ENCODE measurements at regions not wholly inside any gene's neighbourhood (a gene's known extent, or its start where the extent isn't known, plus 50 kb on each side); places are given as distances from the start of the nearest gene placed in this dataset.

DNA sequence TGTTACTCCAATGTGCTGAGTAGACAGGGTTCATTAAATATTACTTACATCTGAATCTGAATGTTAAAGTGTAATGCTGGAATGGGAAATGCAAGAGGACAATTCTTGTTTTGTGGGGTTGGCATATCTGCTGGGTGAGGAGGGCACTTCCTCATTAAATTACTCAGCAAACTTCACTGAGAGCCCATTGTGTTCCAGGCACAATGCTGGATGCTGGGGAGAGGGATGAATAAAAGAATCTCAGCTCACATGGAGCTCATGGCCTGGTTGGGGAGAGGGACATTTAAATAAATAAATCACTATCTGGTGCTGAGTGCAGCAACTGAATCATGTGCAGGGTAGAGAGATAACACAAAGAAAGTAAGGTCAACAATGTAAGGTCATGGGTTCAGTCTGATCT is 199.2 kb upstream of the CFAP20DC start:
- FAIRE-seq = no peak
- Histone ChIP-seq H3K9me3 (ENCODE audit: control insufficient read depth in 2 of 2, insufficient read depth in 1 of 2, low read depth in 1 of 2, low read length in 1 of 2) (no peaks in the 10 kb centered on the region), H3K27me3 (ENCODE audit: control insufficient read depth in 3 of 3, insufficient read depth in 3 of 3, low read length in 3 of 3) (no peaks in the 10 kb centered on the region), H3K4me3 (ENCODE audit: low read depth in 1 of 3, low read length in 3 of 3) (no peak overlapping the region), H3K4me1 (ENCODE audit: control insufficient read depth in 3 of 3, insufficient read depth in 2 of 3, low read depth in 1 of 3, low read length in 2 of 3) (no peaks in the 10 kb centered on the region), H3K27ac (ENCODE audit: low read depth in 1 of 3, low read length in 2 of 3) (no peak overlapping the region), H3K36me3 (ENCODE audit: control insufficient read depth in 3 of 3, insufficient read depth in 2 of 3, low read depth in 1 of 3, low read length in 3 of 3) (no peaks in the 10 kb centered on the region)
- no peak for DNase-seq

DNA sequence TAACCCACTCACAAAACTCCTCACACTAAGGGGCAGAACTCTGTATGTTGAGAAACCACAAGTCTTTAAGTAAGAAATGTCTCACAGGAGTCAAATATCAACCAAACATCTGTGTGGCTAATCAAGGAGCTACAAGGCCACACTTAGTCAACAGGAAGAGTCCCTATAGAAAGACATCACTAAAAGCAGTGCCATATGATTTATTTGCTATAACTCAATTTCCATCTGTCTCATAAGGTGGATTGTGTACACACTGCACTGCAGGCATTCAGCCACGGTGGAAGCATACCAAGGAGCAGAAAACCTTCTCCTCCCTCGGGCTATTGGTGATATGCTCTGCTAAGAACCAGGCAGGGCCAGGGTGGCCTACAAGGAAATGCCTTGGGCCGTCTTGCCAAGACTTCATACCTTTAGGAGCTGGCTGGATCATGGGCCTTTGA is 197.6 kb upstream of the CFAP20DC start:
- 69 to 76% (median 73%) methylated on average over 3 of the region's 3 CpGs for WGBS, 3 donors
- no peaks in the 10 kb centered on the region for H3K9me3 ChIP-seq (ENCODE audit: control insufficient read depth in 2 of 2, insufficient read depth in 1 of 2, low read depth in 1 of 2, low read length in 1 of 2)
- no peak overlapping the region for H3K4me3 ChIP-seq (ENCODE audit: low read depth in 1 of 3, low read length in 3 of 3)
- no peaks in the 10 kb centered on the region for H3K27me3 ChIP-seq (ENCODE audit: control insufficient read depth in 3 of 3, insufficient read depth in 3 of 3, low read length in 3 of 3)
- DNase-seq (no peak), FAIRE-seq (no peak)
- no peaks in the 10 kb centered on the region for H3K36me3 ChIP-seq (ENCODE audit: control insufficient read depth in 3 of 3, insufficient read depth in 2 of 3, low read depth in 1 of 3, low read length in 3 of 3)
- H3K4me1 ChIP-seq (ENCODE audit: control insufficient read depth in 3 of 3, insufficient read depth in 2 of 3, low read depth in 1 of 3, low read length in 2 of 3) = no peaks in the 10 kb centered on the region
- no peak overlapping the region for H3K27ac ChIP-seq (ENCODE audit: low read depth in 1 of 3, low read length in 2 of 3)

DNA sequence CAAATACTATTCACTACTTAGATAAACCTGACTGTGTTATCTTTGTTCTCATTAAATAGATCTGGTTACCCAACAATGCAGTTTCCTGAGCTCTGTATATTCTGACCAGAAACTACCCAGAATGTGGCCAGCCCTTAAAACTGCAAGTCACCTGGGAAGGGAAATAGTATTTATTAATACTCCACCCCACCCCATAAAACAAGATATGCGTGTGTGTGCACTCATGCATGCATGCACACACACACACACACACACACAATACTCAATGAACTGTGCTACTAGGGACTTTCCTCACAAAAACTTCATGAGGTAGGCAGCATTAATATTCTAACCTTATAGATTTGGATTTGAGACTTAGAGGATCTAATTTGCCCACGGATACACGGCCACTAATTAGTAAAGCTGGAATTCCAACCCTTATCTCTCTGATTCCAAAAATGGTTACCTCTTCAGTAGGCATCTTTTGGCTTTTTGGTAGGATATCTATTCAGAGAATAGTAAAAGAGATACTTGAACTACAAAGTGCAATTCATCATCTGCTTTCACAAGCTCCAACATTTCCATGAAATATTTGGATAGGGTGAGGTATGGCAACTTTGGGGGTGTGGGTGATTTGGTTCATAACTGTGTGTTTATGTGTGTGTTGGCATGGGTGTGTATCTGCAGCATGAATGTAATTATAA is 197.0 kb upstream of the CFAP20DC start:
- FAIRE-seq (no peak), DNase-seq (no peak)
- H3K36me3 ChIP-seq (ENCODE audit: control insufficient read depth in 3 of 3, insufficient read depth in 2 of 3, low read depth in 1 of 3, low read length in 3 of 3) = no peaks in the 10 kb centered on the region
- H3K27ac ChIP-seq (ENCODE audit: low read depth in 1 of 3, low read length in 2 of 3) = no peak overlapping the region
- H3K4me1 ChIP-seq (ENCODE audit: control insufficient read depth in 3 of 3, insufficient read depth in 2 of 3, low read depth in 1 of 3, low read length in 2 of 3) = no peaks in the 10 kb centered on the region
- H3K9me3 ChIP-seq (ENCODE audit: control insufficient read depth in 2 of 2, insufficient read depth in 1 of 2, low read depth in 1 of 2, low read length in 1 of 2) = no peaks in the 10 kb centered on the region
- no peaks in the 10 kb centered on the region for H3K27me3 ChIP-seq (ENCODE audit: control insufficient read depth in 3 of 3, insufficient read depth in 3 of 3, low read length in 3 of 3)
- H3K4me3 ChIP-seq (ENCODE audit: low read depth in 1 of 3, low read length in 3 of 3) = no peak overlapping the region
- WGBS, 3 donors = 85 to 87% (median 86%) methylated on average over 3 of the region's 3 CpGs

DNA sequence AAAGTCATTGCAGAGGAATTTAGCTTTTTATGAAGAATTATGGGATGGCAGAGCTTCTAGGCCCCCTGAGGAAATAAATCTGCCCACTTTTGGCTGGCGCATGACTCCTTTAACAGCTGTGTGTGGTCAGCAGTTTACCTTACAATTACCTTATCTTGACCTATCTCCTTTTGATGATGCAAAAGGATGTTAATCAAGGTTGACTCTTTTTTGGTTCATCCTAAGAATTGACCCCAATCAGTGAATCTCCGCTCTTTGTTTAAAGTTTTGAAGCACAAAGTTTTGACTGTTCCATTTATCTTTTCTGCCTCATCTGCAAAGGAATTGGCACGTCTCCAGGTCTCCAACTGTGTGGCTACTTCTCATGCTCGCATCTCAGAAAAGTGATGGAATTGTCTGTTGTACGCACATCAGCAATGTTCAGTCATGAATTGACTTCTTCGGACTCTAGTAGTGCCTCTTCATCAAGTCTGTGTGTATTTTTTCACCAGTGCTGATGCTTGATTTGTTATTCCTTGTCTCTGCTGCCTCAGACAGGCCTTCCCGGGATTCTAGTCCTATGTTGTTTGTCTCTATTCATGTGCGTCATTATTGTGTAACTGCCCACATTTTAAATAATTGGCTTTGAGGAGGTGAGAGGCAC is 196.2 kb upstream of the CFAP20DC start:
- FAIRE-seq (no peak), DNase-seq (no peak)
- 64 to 81% (median 73%) methylated on average over 8 of the region's 8 CpGs for WGBS, 3 donors
- Histone ChIP-seq H3K27me3 (ENCODE audit: control insufficient read depth in 3 of 3, insufficient read depth in 3 of 3, low read length in 3 of 3) (no peaks in the 10 kb centered on the region), H3K4me3 (ENCODE audit: low read depth in 1 of 3, low read length in 3 of 3) (no peak overlapping the region), H3K36me3 (ENCODE audit: control insufficient read depth in 3 of 3, insufficient read depth in 2 of 3, low read depth in 1 of 3, low read length in 3 of 3) (no peaks in the 10 kb centered on the region), H3K9me3 (ENCODE audit: control insufficient read depth in 2 of 2, insufficient read depth in 1 of 2, low read depth in 1 of 2, low read length in 1 of 2) (no peaks in the 10 kb centered on the region), H3K27ac (ENCODE audit: low read depth in 1 of 3, low read length in 2 of 3) (no peak overlapping the region), H3K4me1 (ENCODE audit: control insufficient read depth in 3 of 3, insufficient read depth in 2 of 3, low read depth in 1 of 3, low read length in 2 of 3) (no peaks in the 10 kb centered on the region)

DNA sequence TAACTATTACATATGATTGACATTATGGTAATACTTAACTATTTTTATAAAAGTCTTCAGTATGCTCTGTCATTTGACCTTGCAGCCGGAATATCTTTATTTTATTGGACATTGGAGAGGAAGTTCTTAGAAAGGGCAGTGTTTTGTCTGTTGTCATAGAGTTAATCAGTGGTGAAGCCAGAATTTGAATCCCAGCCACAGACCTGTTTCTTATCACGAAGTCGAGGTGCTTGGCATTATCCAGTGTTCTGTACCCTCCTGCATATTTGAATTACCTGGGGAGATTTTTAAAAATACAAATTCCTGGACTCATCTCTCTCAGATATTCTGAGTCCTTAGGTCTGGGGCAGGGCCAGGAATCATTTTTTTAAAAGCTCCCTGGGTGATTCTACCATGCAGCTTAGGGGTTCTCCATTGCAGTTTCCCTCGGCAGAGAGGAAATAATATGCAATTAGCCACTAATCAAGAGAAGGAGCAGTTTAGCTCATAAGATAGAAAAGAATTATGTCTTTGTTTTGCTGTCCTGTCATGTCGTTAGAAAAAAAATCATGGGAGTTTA is 195.6 kb upstream of the CFAP20DC start:
- H3K9me3 ChIP-seq (ENCODE audit: control insufficient read depth in 2 of 2, insufficient read depth in 1 of 2, low read depth in 1 of 2, low read length in 1 of 2) = no peaks in the 10 kb centered on the region
- WGBS, 3 donors = 10 to 37% (median 20%) methylated on average over 5 of the region's 5 CpGs
- FAIRE-seq = no peak
- H3K4me3 ChIP-seq (ENCODE audit: low read depth in 1 of 3, low read length in 3 of 3) = no peak overlapping the region
- no peak for DNase-seq
- H3K27me3 ChIP-seq (ENCODE audit: control insufficient read depth in 3 of 3, insufficient read depth in 3 of 3, low read length in 3 of 3) = no peaks in the 10 kb centered on the region
- no peak overlapping the region for H3K27ac ChIP-seq (ENCODE audit: low read depth in 1 of 3, low read length in 2 of 3)
- H3K36me3 ChIP-seq (ENCODE audit: control insufficient read depth in 3 of 3, insufficient read depth in 2 of 3, low read depth in 1 of 3, low read length in 3 of 3) = no peaks in the 10 kb centered on the region
- H3K4me1 ChIP-seq (ENCODE audit: control insufficient read depth in 3 of 3, insufficient read depth in 2 of 3, low read depth in 1 of 3, low read length in 2 of 3) = no peaks in the 10 kb centered on the region

DNA sequence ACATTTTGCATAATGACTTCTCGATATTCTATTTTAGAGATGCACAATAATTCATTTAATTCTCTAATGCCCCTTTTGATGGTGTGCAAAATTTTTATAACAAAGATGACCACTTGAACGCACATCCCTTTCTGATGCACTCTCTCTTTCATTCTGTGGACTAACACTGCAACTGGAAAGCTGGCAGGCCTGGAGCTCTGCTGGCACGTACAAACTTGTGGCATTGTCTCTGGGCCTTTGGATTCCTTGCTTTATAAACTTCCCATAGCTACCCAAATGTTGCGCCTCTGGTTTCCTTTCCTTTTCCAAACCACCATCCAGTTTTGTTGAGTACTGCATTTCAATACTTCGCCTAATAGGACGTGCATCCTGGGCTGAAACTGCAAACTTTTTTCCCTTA is 194.5 kb upstream of the CFAP20DC start:
- H3K27me3 ChIP-seq (ENCODE audit: control insufficient read depth in 3 of 3, insufficient read depth in 3 of 3, low read length in 3 of 3) = no peaks in the 10 kb centered on the region
- H3K9me3 ChIP-seq (ENCODE audit: control insufficient read depth in 2 of 2, insufficient read depth in 1 of 2, low read depth in 1 of 2, low read length in 1 of 2) = no peaks in the 10 kb centered on the region
- no peak overlapping the region for H3K27ac ChIP-seq (ENCODE audit: low read depth in 1 of 3, low read length in 2 of 3)
- no peaks in the 10 kb centered on the region for H3K36me3 ChIP-seq (ENCODE audit: control insufficient read depth in 3 of 3, insufficient read depth in 2 of 3, low read depth in 1 of 3, low read length in 3 of 3)
- 88 to 91% (median 90%) methylated on average over 6 of the region's 6 CpGs for WGBS, 3 donors
- H3K4me1 ChIP-seq (ENCODE audit: control insufficient read depth in 3 of 3, insufficient read depth in 2 of 3, low read depth in 1 of 3, low read length in 2 of 3) = no peaks in the 10 kb centered on the region
- DNase-seq (no peak), FAIRE-seq (no peak)
- H3K4me3 ChIP-seq (ENCODE audit: low read depth in 1 of 3, low read length in 3 of 3) = no peak overlapping the region

DNA sequence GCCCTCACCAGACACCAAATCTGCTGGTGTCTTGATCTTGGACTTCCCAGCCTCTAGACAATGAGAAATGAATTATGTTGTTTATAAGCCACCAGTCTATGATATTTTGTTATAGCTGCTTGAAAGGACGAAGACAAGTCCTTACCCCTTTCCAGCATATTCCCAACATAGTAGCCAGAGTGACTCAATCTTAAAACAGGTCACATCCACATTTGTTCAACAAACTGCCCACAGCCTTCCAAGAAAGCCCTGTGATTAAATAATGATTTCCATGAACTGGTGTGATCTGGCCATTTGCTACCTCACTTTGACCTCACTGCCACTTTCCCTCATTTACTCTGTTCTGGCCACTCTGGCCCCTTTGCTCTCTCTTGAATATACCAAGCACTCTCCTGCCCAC is 193.7 kb upstream of the CFAP20DC start:
- WGBS, 3 donors = 82 to 86% (median 84%) methylated on average over 1 of the region's 1 CpG
- Histone ChIP-seq H3K4me3 (ENCODE audit: low read depth in 1 of 3, low read length in 3 of 3) (no peak overlapping the region), H3K27me3 (ENCODE audit: control insufficient read depth in 3 of 3, insufficient read depth in 3 of 3, low read length in 3 of 3) (peaks cover 0 to 3% (median 0%) of the 10 kb centered on the region in 3 donors), H3K27ac (ENCODE audit: low read depth in 1 of 3, low read length in 2 of 3) (no peak overlapping the region), H3K4me1 (ENCODE audit: control insufficient read depth in 3 of 3, insufficient read depth in 2 of 3, low read depth in 1 of 3, low read length in 2 of 3) (no peaks in the 10 kb centered on the region), H3K9me3 (ENCODE audit: control insufficient read depth in 2 of 2, insufficient read depth in 1 of 2, low read depth in 1 of 2, low read length in 1 of 2) (peaks cover 0 to 3% of the 10 kb centered on the region in 2 donors), H3K36me3 (ENCODE audit: control insufficient read depth in 3 of 3, insufficient read depth in 2 of 3, low read depth in 1 of 3, low read length in 3 of 3) (no peaks in the 10 kb centered on the region)
- no peak for DNase-seq
- FAIRE-seq = no peak

DNA sequence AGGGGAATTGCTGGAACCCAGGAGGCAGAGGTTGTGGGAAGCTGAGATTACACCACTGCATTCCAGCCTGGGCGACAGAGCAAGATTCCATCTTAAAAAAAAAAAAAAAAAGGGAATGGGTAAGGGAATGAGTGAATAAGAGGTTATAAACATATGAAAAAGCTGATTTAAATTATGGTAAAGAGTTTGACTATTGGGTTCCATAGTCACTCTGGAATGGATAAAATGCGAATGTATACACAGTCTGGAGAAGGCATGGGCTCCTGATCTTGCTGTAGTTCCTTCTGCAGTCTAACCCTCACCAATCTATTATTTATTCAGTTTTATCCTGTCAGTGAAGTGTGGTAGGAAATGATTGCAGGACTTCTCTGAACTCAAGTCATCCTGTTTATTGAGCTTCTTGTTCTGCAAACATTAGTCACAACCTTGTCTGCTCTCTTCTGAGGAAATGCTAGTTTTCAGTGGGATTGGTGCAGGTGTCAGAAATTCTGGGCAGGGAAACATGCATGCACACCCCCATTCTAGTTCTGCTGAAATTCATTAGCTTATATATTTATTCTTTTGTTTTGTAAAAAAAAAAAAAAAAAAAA is 190.9 kb upstream of the CFAP20DC start:
- H3K4me1 ChIP-seq (ENCODE audit: control insufficient read depth in 3 of 3, insufficient read depth in 2 of 3, low read depth in 1 of 3, low read length in 2 of 3) = no peaks in the 10 kb centered on the region
- 83 to 94% (median 86%) methylated on average over 2 of the region's 2 CpGs for WGBS, 3 donors
- no peaks in the 10 kb centered on the region for H3K36me3 ChIP-seq (ENCODE audit: control insufficient read depth in 3 of 3, insufficient read depth in 2 of 3, low read depth in 1 of 3, low read length in 3 of 3)
- FAIRE-seq (no peak), DNase-seq (no peak)
- H3K4me3 ChIP-seq (ENCODE audit: low read depth in 1 of 3, low read length in 3 of 3) = no peak overlapping the region
- peaks cover 0 to 3% (median 3%) of the 10 kb centered on the region in 3 donors for H3K27me3 ChIP-seq (ENCODE audit: control insufficient read depth in 3 of 3, insufficient read depth in 3 of 3, low read length in 3 of 3)
- H3K27ac ChIP-seq (ENCODE audit: low read depth in 1 of 3, low read length in 2 of 3) = no peak overlapping the region
- H3K9me3 ChIP-seq (ENCODE audit: control insufficient read depth in 2 of 2, insufficient read depth in 1 of 2, low read depth in 1 of 2, low read length in 1 of 2) = peaks cover 0 to 3% of the 10 kb centered on the region in 2 donors

Measured in small intestine (tissue), 7 donors.